Liver (tissue), 8 donors: ENCODE measurements at regions not wholly inside any gene's neighbourhood (a gene's known extent, or its start where the extent isn't known, plus 50 kb on each side); places are given as distances from the start of the nearest gene placed in this dataset.

Experiments
- DNase-seq: peaks from one replicate; pipeline ENCODE4 v3.0.0-alpha.2; 2017; ENCODE audit warnings: low spot score
- H3K27ac ChIP-seq, 2 donors: one replicate each; pipeline ENCODE4 v1.7.0; 2013; ENCODE audit warnings: inconsistent platforms in 2 of 2, low read length in 2 of 2, control low read depth in 1 of 2, low read depth in 1 of 2, mild to moderate bottlenecking in 1 of 2
- H3K27me3 ChIP-seq, 4 donors: one replicate each; pipeline versions ENCODE4 v1.6.1 to v1.7.0; 2013; ENCODE audit warnings: low read length in 3 of 4, inconsistent platforms in 1 of 4, mild to moderate bottlenecking in 1 of 4, moderate library complexity in 1 of 4; ENCODE audit not compliant: control insufficient read depth in 4 of 4, insufficient read depth in 4 of 4
- H3K36me3 ChIP-seq, 4 donors: one replicate each; pipeline versions ENCODE4 v1.6.1 to v1.7.0; 2013; ENCODE audit warnings: low read length in 3 of 4, mild to moderate bottlenecking in 3 of 4, low read depth in 1 of 4, moderate library complexity in 1 of 4; ENCODE audit not compliant: control insufficient read depth in 4 of 4, insufficient read depth in 3 of 4
- H3K4me1 ChIP-seq, 4 donors: one replicate each; pipeline versions ENCODE4 v1.6.1 to v1.7.0; 2013; ENCODE audit warnings: low read length in 3 of 4, mild to moderate bottlenecking in 3 of 4, moderate library complexity in 1 of 4; ENCODE audit not compliant: control insufficient read depth in 4 of 4, insufficient read depth in 4 of 4
- H3K4me3 ChIP-seq, 3 donors: one replicate each; pipeline versions ENCODE4 v1.6.1 to v1.7.0; 2013; ENCODE audit warnings: low read length in 3 of 3, control low read depth in 1 of 3, low read depth in 1 of 3, mild to moderate bottlenecking in 1 of 3
- H3K9ac ChIP-seq, 2 donors: one replicate each; pipeline ENCODE4 v1.7.0; 2013; ENCODE audit warnings: low read length in 2 of 2, mild to moderate bottlenecking in 2 of 2, moderate library complexity in 2 of 2, control low read depth in 1 of 2, low read depth in 1 of 2
- H3K9me3 ChIP-seq, 4 donors: one replicate each; pipeline versions ENCODE4 v1.6.1 to v1.7.0; 2013; ENCODE audit warnings: low read length in 3 of 4; ENCODE audit not compliant: control insufficient read depth in 4 of 4
- ATF3 ChIP-seq: IDR thresholded peaks from 2 replicates; pipeline ENCODE4 v1.6.1; 2016; ENCODE audit warnings: antibody characterized with exemption
- CTCF ChIP-seq: fragments of 150-350 bp; IDR thresholded peaks from 2 replicates; pipeline ENCODE4 v1.5.1; 2017; ENCODE audit warnings: improper control_type of control experiment, low read depth, low read length; ENCODE audit not compliant: missing input control
- FOXA1 ChIP-seq: IDR thresholded peaks from 2 replicates; pipeline ENCODE4 v1.6.1; 2016; ENCODE audit warnings: antibody characterized with exemption
- GABPA ChIP-seq, 2 donors: IDR thresholded peaks in 1 of 2; conservative IDR thresholded peaks in 1 of 2; 2 replicates each; pipeline ENCODE4 v1.6.1; 2016; ENCODE audit warnings: antibody characterized with exemption in 2 of 2, mild to moderate bottlenecking in 1 of 2, moderate library complexity in 1 of 2
- HNF4A ChIP-seq, 2 donors: conservative IDR thresholded peaks; 2 replicates each; pipeline ENCODE4 v1.6.1; 2016; ENCODE audit warnings: antibody characterized with exemption in 2 of 2, mild to moderate bottlenecking in 2 of 2
- RAD21 ChIP-seq, 2 donors: IDR thresholded peaks; 2 replicates each; pipeline ENCODE4 v1.6.1; 2016; ENCODE audit warnings: antibody characterized with exemption in 2 of 2, mild to moderate bottlenecking in 2 of 2
- REST ChIP-seq: IDR thresholded peaks from 2 replicates; pipeline ENCODE4 v1.6.1; 2016; ENCODE audit warnings: antibody characterized with exemption, mild to moderate bottlenecking
- RXRA ChIP-seq, 2 donors: IDR thresholded peaks; 2 replicates each; pipeline ENCODE4 v1.6.1; 2017 to 2018; ENCODE audit warnings: antibody characterized with exemption in 2 of 2, mild to moderate bottlenecking in 1 of 2
- SP1 ChIP-seq: IDR thresholded peaks from 2 replicates; pipeline ENCODE4 v1.6.1; 2018; ENCODE audit warnings: antibody characterized with exemption, mild to moderate bottlenecking
- TAF1 ChIP-seq: conservative IDR thresholded peaks from 2 replicates; pipeline ENCODE4 v1.6.1; 2016; ENCODE audit warnings: antibody characterized with exemption, mild to moderate bottlenecking
- YY1 ChIP-seq: IDR thresholded peaks from 2 replicates; pipeline ENCODE4 v1.6.1; 2016; ENCODE audit warnings: antibody characterized with exemption, mild to moderate bottlenecking
- ZBTB33 ChIP-seq: IDR thresholded peaks from 2 replicates; pipeline ENCODE4 v1.6.1; 2016; ENCODE audit warnings: antibody characterized with exemption
- WGBS: extraction: QIAGEN DNeasy Blood & Tissue Kit; methylation state at CpG from one replicate; pipeline ENCODE4 v1.1.7; 2013; 5-methylcytosine and 5-hydroxymethylcytosine counted together
- donor health status: healthy.
- donor health status: healthy.
- donor health status: healthy.
- donor health status: healthy.
- donor health status: healthy.

- no peaks in the 10 kb centered on the region for H3K4me1 ChIP-seq
- H3K9ac ChIP-seq: no peak overlapping the region
- peaks cover 0 to 17% (median 5%) of the 10 kb centered on the region in 4 donors for H3K9me3 ChIP-seq
- no peak overlapping the region for H3K27ac ChIP-seq
- 78% methylated on average over 7 of the region's 7 CpGs for WGBS
- DNase-seq: no peak
- no peak for TF ChIP-seq CTCF
- H3K27me3 ChIP-seq: no peaks in the 10 kb centered on the region
- no peak overlapping the region for H3K4me3 ChIP-seq
- no peaks in the 10 kb centered on the region for H3K36me3 ChIP-seq
Measured at GRCh38 chr16:35689764-35690163, 2230.4 kb downstream of the TP53TG3F start.

- H3K4me3 ChIP-seq: no peak overlapping the region
- H3K4me1 ChIP-seq: no peaks in the 10 kb centered on the region
- DNase-seq: peak; percentile 14
- TF ChIP-seq FOXA1: no peak
- TF ChIP-seq HNF4A (conservative IDR thresholded peaks at IDR 0.05): no peak
- no peak for TF ChIP-seq TAF1
- TF ChIP-seq RXRA (IDR thresholded peaks at IDR 0.05): no peak
- TF ChIP-seq YY1: no peak
- TF ChIP-seq GABPA (IDR thresholded peaks at IDR 0.05 in 1 of 2, conservative IDR thresholded peaks at IDR 0.05 in 1 of 2): no peak
- TF ChIP-seq ZBTB33: no peak
- no peak for TF ChIP-seq ATF3
- no peak for TF ChIP-seq SP1
- no peak for TF ChIP-seq REST
- no peak for TF ChIP-seq RAD21 (IDR thresholded peaks at IDR 0.05)
- no peak overlapping the region for H3K9ac ChIP-seq
- H3K27me3 ChIP-seq: no peaks in the 10 kb centered on the region
- H3K36me3 ChIP-seq: no peaks in the 10 kb centered on the region
- peaks cover 0 to 17% (median 5%) of the 10 kb centered on the region in 4 donors for H3K9me3 ChIP-seq
- H3K27ac ChIP-seq: no peak overlapping the region
- WGBS: 69% methylated on average over 8 of the region's 8 CpGs
Measured at GRCh38 chr16:35690413-35690812, 2231.0 kb downstream of the TP53TG3F start.
